ENCODE measurements at regions not wholly inside any gene's neighbourhood (a gene's known extent, or its start where the extent isn't known, plus 50 kb on each side); places are given as distances from the start of the nearest gene placed in this dataset.

- H3K27ac ChIP-seq = no peak overlapping the region
- H3K9me3 ChIP-seq = no peaks in the 10 kb centered on the region
- H3K4me1 ChIP-seq = no peaks in the 10 kb centered on the region
- CTCF ChIA-PET = no interaction called here
- POLR2A ChIA-PET = no interaction called here
- H3K4me3 ChIP-seq = no peak overlapping the region
- H3K4me2 ChIP-seq = no peak overlapping the region
- FAIRE-seq (no peak), ATAC-seq (no peak), DNase-seq (ENCODE audit: low read depth in 1 of 2, low spot score in 1 of 2) (no peak)
- WGBS (ENCODE audit: missing lambda C conversion rate) = 32% methylated on average over 9 of the region's 16 CpGs
- no peak for TF ChIP-seq HOXA7 (CRISPR knock-in tag; IDR thresholded peaks at IDR 0.05)
- no peak for TF ChIP-seq MAX (IDR thresholded peaks at IDR 0.05)
- TF ChIP-seq PBX3 (IDR thresholded peaks at IDR 0.05) = no peak
- TF ChIP-seq E2F6 (IDR thresholded peaks at IDR 0.05; ENCODE audit: borderline replicate concordance, low read depth) = no peak
- no peak for TF ChIP-seq HOXB13 (CRISPR knock-in tag; IDR thresholded peaks at IDR 0.05; ENCODE audit: low read depth)
- no peak for TF ChIP-seq EHF (CRISPR knock-in tag; IDR thresholded peaks at IDR 0.05)
- TF ChIP-seq NPAS2 (CRISPR knock-in tag; IDR thresholded peaks at IDR 0.05; ENCODE audit: borderline replicate concordance) = no peak
- TF ChIP-seq USF2 (IDR thresholded peaks at IDR 0.05) = no peak
- TF ChIP-seq HEYL (CRISPR knock-in tag; IDR thresholded peaks at IDR 0.05) = no peak
- TF ChIP-seq KDM1A (IDR thresholded peaks at IDR 0.05; ENCODE audit: low read depth) = no peak
- no peak for TF ChIP-seq ZC3H11A (IDR thresholded peaks at IDR 0.05)
- no peak for TF ChIP-seq MAFK (IDR thresholded peaks at IDR 0.05; ENCODE audit: partially characterized antibody)
- TF ChIP-seq JUNB (IDR thresholded peaks at IDR 0.05) = no peak
- TF ChIP-seq TP53 (CRISPR knock-in tag; IDR thresholded peaks at IDR 0.05) = no peak
- TF ChIP-seq EP300 (IDR thresholded peaks at IDR 0.05) = no peak
- no peak for TF ChIP-seq RARB (CRISPR knock-in tag; IDR thresholded peaks at IDR 0.05)
- TF ChIP-seq SREBF2 (IDR thresholded peaks at IDR 0.05) = no peak
These were observed 473.7 kb downstream of the MATN1 start for GRCh38 chr1:30249446-30250337.

- CTCF ChIA-PET = no interaction called here
- ATAC-seq (no peak), DNase-seq (ENCODE audit: low read depth in 1 of 2, low spot score in 1 of 2) (no peak), FAIRE-seq (no peak)
- Histone ChIP-seq H3K9me3 (no peaks in the 10 kb centered on the region), H3K27ac (no peak overlapping the region), H3K4me1 (no peaks in the 10 kb centered on the region), H3K4me2 (no peak overlapping the region), H3K4me3 (no peak overlapping the region)
- TF ChIP-seq CHD2 (IDR thresholded peaks at IDR 0.05; ENCODE audit: low read length, partially characterized antibody) (no peak), RFX5 (IDR thresholded peaks at IDR 0.05) (no peak), RNF2 (IDR thresholded peaks at IDR 0.05; ENCODE audit: borderline replicate concordance, low read depth) (no peak), KDM5A (IDR thresholded peaks at IDR 0.05) (no peak)
- WGBS (ENCODE audit: missing lambda C conversion rate) = 39% methylated on average over 3 of the region's 3 CpGs
- POLR2A ChIA-PET = no interaction called here
These were observed 474.6 kb downstream of the MATN1 start for GRCh38 chr1:30248774-30249173.

- H3K9me3 ChIP-seq = no peaks in the 10 kb centered on the region
- ChIA-PET CTCF (no interaction called here), POLR2A (no interaction called here)
- H3K4me2 ChIP-seq = no peak overlapping the region
- whole genome bisulfite sequencing (ENCODE audit: missing lambda C conversion rate) = 0% methylated on average over 2 of the region's 3 CpGs
- H3K27ac ChIP-seq = no peak overlapping the region
- TF ChIP-seq HES2 (IDR thresholded peaks at IDR 0.05) = no peak
- TF ChIP-seq RARB (CRISPR knock-in tag; IDR thresholded peaks at IDR 0.05) = no peak
- TF ChIP-seq NR3C1 (IDR thresholded peaks at IDR 0.05) = no peak
- no peak for TF ChIP-seq MAFK (IDR thresholded peaks at IDR 0.05; ENCODE audit: partially characterized antibody)
- no peak for FAIRE-seq
- H3K4me1 ChIP-seq = no peaks in the 10 kb centered on the region
- no peak for ATAC-seq
- H3K4me3 ChIP-seq = no peak overlapping the region
- DNase-seq (ENCODE audit: low read depth in 1 of 2, low spot score in 1 of 2) = no peak
These were observed 475.0 kb downstream of the MATN1 start for GRCh38 chr1:30248373-30248772.
